ENCODE measurements at regions not wholly inside any gene's neighbourhood (a gene's known extent, or its start where the extent isn't known, plus 50 kb on each side); places are given as distances from the start of the nearest gene placed in this dataset.

DNA sequence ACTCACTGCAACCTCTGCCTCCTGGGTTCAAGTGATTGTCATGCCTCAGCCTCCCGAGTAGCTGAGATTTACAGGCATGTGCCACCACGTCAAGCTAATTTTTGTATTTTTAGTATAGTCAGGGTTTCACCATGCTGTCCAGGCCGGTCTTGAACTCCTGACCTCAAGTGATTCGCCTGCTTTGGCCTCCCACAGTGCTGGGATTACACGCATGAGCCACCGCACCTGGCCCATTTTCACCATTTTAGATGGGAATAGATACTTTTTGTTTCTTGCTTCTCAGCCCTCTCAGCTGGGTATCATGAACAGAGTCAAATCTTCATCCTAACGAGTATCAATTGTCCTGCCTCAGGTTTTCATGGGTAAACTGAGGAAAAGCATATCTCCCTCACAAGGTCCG lies 235.0 kb downstream of the CDC5L start:
- no peak overlapping the region for H3K27ac ChIP-seq (ENCODE audit: extremely low read depth, low read depth, low read length)
- H3K4me1 ChIP-seq (ENCODE audit: control insufficient read depth, insufficient read depth, low read length): no peaks in the 10 kb centered on the region
- CTCF ChIA-PET: interaction anchor here (0.7 to 2.2 kb wide), 2 partner anchors 8 to 43 kb away, joined by 5 to 10 read pairs; no protein-coding TSS in a partner anchor
- TF ChIP-seq ZNF658 (tag by site-specific recombination; IDR thresholded peaks at IDR 0.05) (no peak), WT1 (tag by site-specific recombination; IDR thresholded peaks at IDR 0.05) (no peak), ZNF747 (tag by site-specific recombination; IDR thresholded peaks at IDR 0.05) (no peak), KLF7 (tag by site-specific recombination; IDR thresholded peaks at IDR 0.05; ENCODE audit: borderline replicate concordance) (no peak), ZNF24 (tag by site-specific recombination; IDR thresholded peaks at IDR 0.05) (no peak), KLF8 (tag by site-specific recombination; IDR thresholded peaks at IDR 0.05) (no peak), TCF7L2 (IDR thresholded peaks at IDR 0.05; ENCODE audit: borderline replicate concordance, low read depth, low read length) (no peak), ZNF48 (tag by site-specific recombination; IDR thresholded peaks at IDR 0.05) (no peak), FEZF1 (tag by site-specific recombination; IDR thresholded peaks at IDR 0.05) (no peak), ZBTB21 (tag by site-specific recombination; IDR thresholded peaks at IDR 0.05) (no peak), ZNF571 (tag by site-specific recombination; IDR thresholded peaks at IDR 0.05) (no peak), SALL2 (tag by site-specific recombination; IDR thresholded peaks at IDR 0.05; ENCODE audit: borderline replicate concordance) (no peak), ZNF221 (tag by site-specific recombination; IDR thresholded peaks at IDR 0.05; ENCODE audit: borderline replicate concordance) (no peak), ZNF366 (tag by site-specific recombination; conservative IDR thresholded peaks at IDR 0.05) (no peak), HOXC10 (CRISPR knock-in tag; IDR thresholded peaks at IDR 0.05) (no peak), ZNF140 (tag by site-specific recombination; IDR thresholded peaks at IDR 0.05) (no peak), SP3 (tag by site-specific recombination; IDR thresholded peaks at IDR 0.05) (no peak)
- TF ChIP-seq, protein P1, sequence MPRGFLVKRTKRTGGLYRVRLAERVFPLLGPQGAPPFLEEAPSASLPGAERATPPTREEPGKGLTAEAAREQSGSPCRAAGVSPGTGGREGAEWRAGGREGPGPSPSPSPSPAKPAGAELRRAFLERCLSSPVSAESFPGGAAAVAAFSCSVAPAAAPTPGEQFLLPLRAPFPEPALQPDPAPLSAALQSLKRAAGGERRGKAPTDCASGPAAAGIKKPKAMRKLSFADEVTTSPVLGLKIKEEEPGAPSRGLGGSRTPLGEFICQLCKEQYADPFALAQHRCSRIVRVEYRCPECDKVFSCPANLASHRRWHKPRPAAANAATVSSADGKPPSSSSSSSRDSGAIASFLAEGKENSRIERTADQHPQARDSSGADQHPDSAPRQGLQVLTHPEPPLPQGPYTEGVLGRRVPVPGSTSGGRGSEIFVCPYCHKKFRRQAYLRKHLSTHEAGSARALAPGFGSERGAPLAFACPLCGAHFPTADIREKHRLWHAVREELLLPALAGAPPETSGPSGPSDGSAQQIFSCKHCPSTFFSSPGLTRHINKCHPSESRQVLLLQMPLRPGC (tag by site-specific recombination; IDR thresholded peaks at IDR 0.05): no peak
- TF ChIP-seq, protein P2, sequence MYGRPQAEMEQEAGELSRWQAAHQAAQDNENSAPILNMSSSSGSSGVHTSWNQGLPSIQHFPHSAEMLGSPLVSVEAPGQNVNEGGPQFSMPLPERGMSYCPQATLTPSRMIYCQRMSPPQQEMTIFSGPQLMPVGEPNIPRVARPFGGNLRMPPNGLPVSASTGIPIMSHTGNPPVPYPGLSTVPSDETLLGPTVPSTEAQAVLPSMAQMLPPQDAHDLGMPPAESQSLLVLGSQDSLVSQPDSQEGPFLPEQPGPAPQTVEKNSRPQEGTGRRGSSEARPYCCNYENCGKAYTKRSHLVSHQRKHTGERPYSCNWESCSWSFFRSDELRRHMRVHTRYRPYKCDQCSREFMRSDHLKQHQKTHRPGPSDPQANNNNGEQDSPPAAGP (tag by site-specific recombination; IDR thresholded peaks at IDR 0.05): no peak
- TF ChIP-seq, protein P3, sequence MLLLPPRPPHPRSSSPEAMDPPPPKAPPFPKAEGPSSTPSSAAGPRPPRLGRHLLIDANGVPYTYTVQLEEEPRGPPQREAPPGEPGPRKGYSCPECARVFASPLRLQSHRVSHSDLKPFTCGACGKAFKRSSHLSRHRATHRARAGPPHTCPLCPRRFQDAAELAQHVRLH (tag by site-specific recombination; IDR thresholded peaks at IDR 0.05): no peak
- POLR2A ChIA-PET: no interaction called here
- H3K4me3 ChIP-seq (ENCODE audit: low read depth, low read length): no peak overlapping the region
- no peaks in the 10 kb centered on the region for H3K36me3 ChIP-seq (ENCODE audit: control insufficient read depth in 2 of 2, insufficient read depth in 1 of 2, low read length in 2 of 2)
- no peaks in the 10 kb centered on the region for H3K9me3 ChIP-seq (ENCODE audit: control insufficient read depth, insufficient read depth, low read depth, low read length)

DNA sequence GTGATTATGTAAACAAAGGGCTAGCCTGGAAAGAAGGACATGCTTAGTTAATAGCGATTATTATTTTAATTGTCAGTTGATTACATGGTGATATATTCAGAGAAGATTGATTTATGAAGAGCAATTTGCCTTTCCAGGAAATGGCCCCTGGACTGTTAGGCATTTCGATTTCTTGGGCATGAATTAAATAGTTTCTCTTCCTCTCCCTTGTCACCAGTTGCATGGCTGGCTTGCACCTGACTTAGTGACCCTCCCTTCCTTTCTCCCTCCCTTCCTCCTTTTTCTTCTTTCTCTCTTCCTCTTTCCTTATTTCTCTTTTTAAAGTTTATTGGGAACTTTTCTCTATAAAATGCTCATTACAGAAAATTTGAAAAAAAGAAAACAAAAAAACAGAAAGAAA lies 235.4 kb downstream of the CDC5L start:
- POLR2A ChIA-PET: no interaction called here
- CTCF ChIA-PET: interaction anchor here (0.7 to 2.2 kb wide), 2 partner anchors 7 to 43 kb away, joined by 5 to 10 read pairs; no protein-coding TSS in a partner anchor
- H3K36me3 ChIP-seq (ENCODE audit: control insufficient read depth in 2 of 2, insufficient read depth in 1 of 2, low read length in 2 of 2): no peaks in the 10 kb centered on the region
- no peak overlapping the region for H3K27ac ChIP-seq (ENCODE audit: extremely low read depth, low read depth, low read length)
- H3K4me1 ChIP-seq (ENCODE audit: control insufficient read depth, insufficient read depth, low read length): no peaks in the 10 kb centered on the region
- no peak for TF ChIP-seq GLIS2 (tag by site-specific recombination; IDR thresholded peaks at IDR 0.05)
- no peak for TF ChIP-seq REPIN1 (tag by site-specific recombination; IDR thresholded peaks at IDR 0.05; ENCODE audit: low read depth)
- TF ChIP-seq SALL2 (tag by site-specific recombination; IDR thresholded peaks at IDR 0.05; ENCODE audit: borderline replicate concordance): no peak
- TF ChIP-seq ZNF292 (tag by site-specific recombination; IDR thresholded peaks at IDR 0.05; ENCODE audit: borderline replicate concordance, low read depth): no peak
- no peak for TF ChIP-seq IKZF3 (tag by site-specific recombination; IDR thresholded peaks at IDR 0.05)
- TF ChIP-seq FEZF1 (tag by site-specific recombination; IDR thresholded peaks at IDR 0.05): no peak
- no peak for TF ChIP-seq ZFP37 (tag by site-specific recombination; IDR thresholded peaks at IDR 0.05)
- TF ChIP-seq ZNF19 (tag by site-specific recombination; IDR thresholded peaks at IDR 0.05; ENCODE audit: low read depth): no peak
- no peaks in the 10 kb centered on the region for H3K9me3 ChIP-seq (ENCODE audit: control insufficient read depth, insufficient read depth, low read depth, low read length)
- H3K4me3 ChIP-seq (ENCODE audit: low read depth, low read length): no peak overlapping the region
